BE2C (cell line): ENCODE measurements at regions not wholly inside any gene's neighbourhood (a gene's known extent, or its start where the extent isn't known, plus 50 kb on each side); places are given as distances from the start of the nearest gene placed in this dataset.
"Not testable (repeated sequence)": the region's sequence is repeated elsewhere in the genome, so short reads cannot be mapped to it uniquely, and the experiment has no call there.

ENCODE experiments used
- DNase-seq: peaks from one replicate; pipeline ENCODE4 v3.0.0-alpha.2; 2020
- H3K27me3 ChIP-seq: fragments of 250-450 bp; sonication (Bioruptor Pico); 2 replicates; pipeline ENCODE4 v1.5.1; 2020; ENCODE audit warnings: mild to moderate bottlenecking
- H3K36me3 ChIP-seq: fragments of 250-450 bp; sonication (Bioruptor Pico); 2 replicates; pipeline ENCODE4 v1.5.1; 2020; ENCODE audit warnings: mild to moderate bottlenecking
- H3K4me1 ChIP-seq: fragments of 250-450 bp; sonication (Bioruptor Pico); 2 replicates; pipeline ENCODE4 v1.5.1; 2020
- H3K4me3 ChIP-seq: 2 replicates; pipeline ENCODE4 v1.5.1; 2011; ENCODE audit warnings: low read depth, low read length
- H3K9me3 ChIP-seq: fragments of 250-450 bp; sonication (Bioruptor Pico); 2 replicates; pipeline ENCODE4 v1.5.1; 2020
- CTCF ChIP-seq: IDR thresholded peaks from 2 replicates; pipeline ENCODE4 v1.5.1; 2012; ENCODE audit warnings: mild to moderate bottlenecking, low read depth, low read length

GRCh38 chr5:85656050-85656449, 961.7 kb upstream of the COX7C start:
- Histone ChIP-seq H3K36me3 (no peaks in the 10 kb centered on the region), H3K9me3 (no peaks in the 10 kb centered on the region), H3K27me3 (no peaks in the 10 kb centered on the region), H3K4me1 (no peaks in the 10 kb centered on the region), H3K4me3 (no peak overlapping the region)
- no peak for TF ChIP-seq CTCF
- no peak for DNase-seq

- H3K36me3 ChIP-seq, DNase-seq, H3K4me3 ChIP-seq, H3K9me3 ChIP-seq, H3K4me1 ChIP-seq, H3K27me3 ChIP-seq: not testable (repeated sequence)
Measured at GRCh38 chr5:85657328-85657727, 960.4 kb upstream of the COX7C start.

DNA sequence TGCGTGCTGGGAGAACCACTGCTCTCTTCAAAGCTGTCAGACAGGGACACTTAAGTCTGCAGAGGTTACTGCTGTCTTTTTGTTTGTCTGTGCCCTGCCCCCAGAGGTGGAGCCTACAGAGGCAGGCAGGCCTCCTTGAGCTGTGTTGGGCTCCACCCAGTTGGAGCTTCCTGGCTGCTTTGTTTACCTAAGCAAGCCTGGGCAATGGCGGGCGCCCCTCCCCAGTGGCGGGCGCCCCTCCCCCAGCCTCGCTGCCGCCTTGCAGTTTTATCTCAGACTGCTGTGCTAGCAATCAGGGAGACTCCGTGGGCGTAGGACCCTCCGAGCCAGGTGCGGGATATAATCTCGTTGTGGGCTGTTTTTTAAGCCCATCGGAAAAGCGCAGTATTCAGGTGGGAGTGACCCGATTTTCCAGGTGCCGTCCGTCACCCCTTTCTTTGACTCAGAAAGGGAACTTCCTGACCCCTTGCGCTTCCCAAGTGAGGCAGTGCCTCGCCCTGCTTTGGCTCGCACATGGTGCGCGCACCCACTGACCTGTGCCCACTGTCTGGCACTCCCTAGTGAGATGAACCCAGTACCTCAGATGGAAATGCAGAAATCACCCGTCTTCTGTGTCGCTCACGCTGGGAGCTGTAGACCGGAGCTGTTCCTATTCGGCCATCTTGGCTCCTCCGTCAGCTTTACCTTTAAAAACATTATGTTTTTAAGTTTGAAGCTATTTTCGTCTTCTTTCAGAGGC, 954.6 kb upstream of the COX7C start:
- H3K4me1 ChIP-seq, H3K27me3 ChIP-seq, DNase-seq, H3K9me3 ChIP-seq, H3K36me3 ChIP-seq: not testable (repeated sequence)
- H3K4me3 ChIP-seq: peak overlapping the region; percentile 26; the same call in 1 of the 2 replicates

- Histone ChIP-seq H3K4me3 (no peak overlapping the region), H3K27me3 (no peaks in the 10 kb centered on the region), H3K4me1 (no peaks in the 10 kb centered on the region), H3K9me3 (no peaks in the 10 kb centered on the region), H3K36me3 (no peaks in the 10 kb centered on the region)
- no peak for TF ChIP-seq CTCF
- no peak for DNase-seq
Measured at GRCh38 chr5:85663708-85664031, 954.1 kb upstream of the COX7C start.

GRCh38 chr5:85670417-85670816, 947.3 kb upstream of the COX7C start:
- H3K4me1 ChIP-seq: no peaks in the 10 kb centered on the region
- no peaks in the 10 kb centered on the region for H3K9me3 ChIP-seq
- no peak overlapping the region for H3K4me3 ChIP-seq
- no peak for DNase-seq
- TF ChIP-seq CTCF: no peak
- no peaks in the 10 kb centered on the region for H3K36me3 ChIP-seq
- no peaks in the 10 kb centered on the region for H3K27me3 ChIP-seq

DNA sequence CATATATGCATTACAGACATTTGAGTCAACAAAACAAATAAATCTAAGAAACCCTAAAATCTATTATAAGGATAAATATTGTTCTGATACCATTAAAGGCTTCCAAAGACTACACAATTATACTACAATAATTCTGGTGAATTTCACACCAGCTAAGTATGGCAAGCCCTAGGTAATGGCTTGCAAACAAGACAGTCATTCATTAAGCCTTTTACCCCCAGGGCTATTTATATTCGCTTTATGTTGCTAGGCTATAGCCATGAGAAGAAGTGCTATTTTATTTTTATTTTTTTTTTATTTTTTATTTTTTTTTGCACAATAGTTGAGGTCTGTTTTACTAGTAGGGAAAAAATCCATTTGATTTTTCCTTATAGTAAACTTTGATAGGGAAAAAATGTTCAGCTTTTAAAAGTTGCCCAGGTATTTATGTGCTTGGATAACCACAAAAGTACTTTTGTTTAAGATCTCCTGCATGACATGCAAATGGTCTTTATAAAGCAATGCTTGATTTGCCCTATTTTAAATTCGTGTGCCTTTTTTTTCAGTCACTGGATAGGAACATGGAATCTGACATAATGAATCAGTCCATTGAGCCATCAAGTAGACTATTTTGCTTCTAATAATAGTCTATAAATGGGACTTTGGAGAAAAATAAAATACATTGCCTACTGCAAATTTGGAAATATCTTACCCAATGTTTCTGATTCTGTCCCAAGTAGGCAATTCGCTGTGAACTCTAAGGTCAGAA, 946.3 kb upstream of the COX7C start:
- H3K4me1 ChIP-seq: no peaks in the 10 kb centered on the region
- DNase-seq: no peak
- TF ChIP-seq CTCF: no peak
- H3K27me3 ChIP-seq: no peaks in the 10 kb centered on the region
- no peaks in the 10 kb centered on the region for H3K9me3 ChIP-seq
- H3K4me3 ChIP-seq: no peak overlapping the region
- no peaks in the 10 kb centered on the region for H3K36me3 ChIP-seq

DNA sequence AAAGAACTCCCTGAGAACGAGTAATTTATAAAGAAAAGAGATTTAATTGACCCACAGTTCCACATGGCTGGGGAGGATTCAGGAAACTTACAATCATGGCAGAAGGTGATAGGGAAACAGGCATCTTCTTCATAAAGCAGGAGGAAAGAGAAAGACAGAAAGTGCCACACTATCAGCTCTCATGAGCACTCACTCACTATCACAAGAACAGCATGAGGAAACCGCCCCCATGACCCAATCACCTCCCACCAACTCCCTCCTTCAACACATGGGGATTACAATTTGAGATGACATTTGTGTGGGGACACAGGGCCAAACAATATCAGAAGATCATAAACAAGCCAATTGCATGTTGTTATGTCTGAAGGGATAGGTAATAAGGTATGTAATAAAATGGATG, 935.9 kb upstream of the COX7C start:
- Histone ChIP-seq H3K36me3 (no peaks in the 10 kb centered on the region), H3K4me1 (no peaks in the 10 kb centered on the region), H3K4me3 (no peak overlapping the region), H3K9me3 (no peaks in the 10 kb centered on the region), H3K27me3 (no peaks in the 10 kb centered on the region; the same call in 1 of the 2 replicates)
- no peak for TF ChIP-seq CTCF
- DNase-seq: no peak
